Heart left ventricle (tissue), 13 donors: ENCODE measurements at regions not wholly inside any gene's neighbourhood (a gene's known extent, or its start where the extent isn't known, plus 50 kb on each side); places are given as distances from the start of the nearest gene placed in this dataset.

ENCODE experiments used
- POLR2A ChIP-seq, 2 donors: fragments of 450-650 bp; IDR thresholded peaks; one replicate each; pipeline ENCODE4 v1.6.1; 2017; ENCODE audit warnings: antibody characterized with exemption in 2 of 2, mild to moderate bottlenecking in 2 of 2, moderate library complexity in 2 of 2
- TF ChIP-seq, protein P1 (sequence below), 12 donors: fragments of 200-600 bp; sonication (generic) in 4 of 12; IDR thresholded peaks; one replicate each; pipeline versions ENCODE4 v1.5.0 to v1.8.0; 2018 to 2022; ENCODE audit warnings: antibody characterized with exemption in 12 of 12, mild to moderate bottlenecking in 5 of 12
- donor health status: ischemic (EF 13 %, LVEDD 7.1; RV severe dilation, severe dysfunction).
- donor health status: DM: no; HTN: yes; CAD: no.
- donor health status: DM: no; HTN: no; CAD: no.
- donor health status: ischemic (EF 25% LVEDD 6.9; RV normal size, moderate dysfunction).
- donor health status: ischemic (EF 25% LVEDD 5.7; RV mildly dilated, moderate dysfunction).
- donor health status: ischemic (EF 35%, LVEDD 5.7; RV mildly dilated, moderate dysfunction).
- donor health status: nonischemic (EF 11% LVEDD 7.7; RV severe dilation, severe dysfunction).
- donor health status: DM: yes; HTN: yes; CAD: no.
- donor health status: PGD.
- donor health status: ischemic (EF 29% LVEDD 5.4; RV normal size, mild dysfunction).
- donor health status: nonischemic (EF 23%, LVEDD 6.1; RV moderate dilation, normal function).

DNA sequence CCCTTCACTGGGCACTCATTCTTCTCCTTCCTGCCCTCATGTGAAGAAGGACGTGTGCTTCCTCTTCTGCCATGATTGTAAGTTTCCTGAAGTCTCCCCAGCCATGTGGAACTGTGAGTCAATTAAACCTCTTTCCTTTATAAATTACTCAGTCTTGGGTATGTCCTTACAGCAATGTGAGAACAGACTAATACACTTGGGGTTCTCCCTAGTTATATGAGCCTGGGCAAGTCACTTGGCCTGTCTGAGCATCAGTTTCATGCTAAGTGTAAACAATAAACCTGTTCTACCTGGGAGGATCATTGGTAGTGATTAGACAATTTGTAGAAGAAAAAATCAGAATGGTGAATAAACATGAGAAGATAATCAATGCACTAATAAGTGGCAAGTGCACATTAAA, 162.2 kb upstream of the ARG1 start:
- TF ChIP-seq, protein P1, sequence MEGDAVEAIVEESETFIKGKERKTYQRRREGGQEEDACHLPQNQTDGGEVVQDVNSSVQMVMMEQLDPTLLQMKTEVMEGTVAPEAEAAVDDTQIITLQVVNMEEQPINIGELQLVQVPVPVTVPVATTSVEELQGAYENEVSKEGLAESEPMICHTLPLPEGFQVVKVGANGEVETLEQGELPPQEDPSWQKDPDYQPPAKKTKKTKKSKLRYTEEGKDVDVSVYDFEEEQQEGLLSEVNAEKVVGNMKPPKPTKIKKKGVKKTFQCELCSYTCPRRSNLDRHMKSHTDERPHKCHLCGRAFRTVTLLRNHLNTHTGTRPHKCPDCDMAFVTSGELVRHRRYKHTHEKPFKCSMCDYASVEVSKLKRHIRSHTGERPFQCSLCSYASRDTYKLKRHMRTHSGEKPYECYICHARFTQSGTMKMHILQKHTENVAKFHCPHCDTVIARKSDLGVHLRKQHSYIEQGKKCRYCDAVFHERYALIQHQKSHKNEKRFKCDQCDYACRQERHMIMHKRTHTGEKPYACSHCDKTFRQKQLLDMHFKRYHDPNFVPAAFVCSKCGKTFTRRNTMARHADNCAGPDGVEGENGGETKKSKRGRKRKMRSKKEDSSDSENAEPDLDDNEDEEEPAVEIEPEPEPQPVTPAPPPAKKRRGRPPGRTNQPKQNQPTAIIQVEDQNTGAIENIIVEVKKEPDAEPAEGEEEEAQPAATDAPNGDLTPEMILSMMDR (IDR thresholded peaks at IDR 0.05) = no peak
- no peak for TF ChIP-seq POLR2A (IDR thresholded peaks at IDR 0.05)
